IMR-90 (cell line): ENCODE measurements at regions not wholly inside any gene's neighbourhood (a gene's known extent, or its start where the extent isn't known, plus 50 kb on each side); places are given as distances from the start of the nearest gene placed in this dataset.

Source experiments
- ATAC-seq: fragments of 200-7000 bp; cut with Tn5 transposase; 2 replicates; pipeline ENCODE4 v1.9.1; 2020; ENCODE audit warnings: low read depth, mild to moderate bottlenecking, moderate library complexity
- BruUV-seq: library from RNA; stranded (reverse); fragments of 400-500 nt; replicated peaks from 2 replicates; lab custom pipeline; 2021; lab: Mats Ljungman, UMichigan
- CTCF ChIA-PET: fragments of 300-600 bp; formaldehyde crosslinking; extraction: SDS; loops from one replicate; lab custom pipeline; 2021; ENCODE audit warnings: antibody characterized with exemption; lab: Yijun Ruan, JAX
- POLR2A ChIA-PET: fragments of 300-600 bp; sonication (Branson Sonifier 250); formaldehyde crosslinking; loops from one replicate; lab custom pipeline; 2022; ENCODE audit warnings: antibody characterized with exemption; ENCODE audit not compliant: unreplicated experiment; lab: Charles Lee
- DNase-seq: peaks from one replicate; pipeline ENCODE4 v3.0.0; 2013
- H2AFZ ChIP-seq: replicated peaks from 2 replicates; pipeline ENCODE3; 2013; ENCODE audit warnings: low read length, mild to moderate bottlenecking; ENCODE audit not compliant: poor library complexity
- H2AK5ac ChIP-seq: 2 replicates; pipeline ENCODE4 v1.6.1; 2013; ENCODE audit warnings: low read depth, low read length, inconsistent platforms
- H2AK9ac ChIP-seq: replicated peaks from 2 replicates; pipeline ENCODE3; 2013; ENCODE audit warnings: mild to moderate bottlenecking, low read depth, low read length, moderate library complexity; ENCODE audit not compliant: poor library complexity
- H2BK120ac ChIP-seq: 2 replicates; pipeline ENCODE4 v1.6.1; 2013; ENCODE audit warnings: low read depth, low read length, inconsistent platforms
- H2BK15ac ChIP-seq: 3 replicates; pipeline ENCODE4 v1.6.1; 2013; ENCODE audit warnings: low read depth, low read length, inconsistent platforms
- H2BK20ac ChIP-seq: 2 replicates; pipeline ENCODE4 v1.6.1; 2013; ENCODE audit warnings: low read depth, mild to moderate bottlenecking, inconsistent platforms, low read length, moderate library complexity
- H2BK5ac ChIP-seq: 2 replicates; pipeline ENCODE4 v1.6.1; 2013; ENCODE audit warnings: mild to moderate bottlenecking, low read depth, low read length, inconsistent platforms; ENCODE audit not compliant: poor library complexity, severe bottlenecking
- H3K14ac ChIP-seq: replicated peaks from 2 replicates; pipeline ENCODE4 v1.6.1; 2013; ENCODE audit warnings: low read depth, low read length, inconsistent platforms
- H3K18ac ChIP-seq: 2 replicates; pipeline ENCODE4 v1.6.1; 2013; ENCODE audit warnings: low read depth, low read length, control low read depth
- H3K23ac ChIP-seq: 2 replicates; pipeline ENCODE4 v1.6.1; 2013; ENCODE audit warnings: low read depth, low read length, inconsistent platforms
- H3K27ac ChIP-seq: 2 replicates; pipeline ENCODE4 v1.5.1; 2013; ENCODE audit warnings: mild to moderate bottlenecking, control low read depth, low read length; ENCODE audit not compliant: insufficient read depth
- H3K27me3 ChIP-seq: 2 replicates; pipeline ENCODE4 v1.6.1; 2013; ENCODE audit warnings: low read length; ENCODE audit not compliant: control insufficient read depth, insufficient read depth
- H3K36me3 ChIP-seq: 2 replicates; pipeline ENCODE4 v1.6.1; 2013; ENCODE audit warnings: low read length, mixed read lengths; ENCODE audit not compliant: control insufficient read depth, insufficient read depth
- H3K4ac ChIP-seq: 2 replicates; pipeline ENCODE4 v1.6.1; 2013; ENCODE audit warnings: low read depth, low read length, inconsistent platforms
- H3K4me1 ChIP-seq: 2 replicates; pipeline ENCODE4 v1.6.1; 2013; ENCODE audit warnings: low read length, mixed read lengths; ENCODE audit not compliant: control insufficient read depth, insufficient read depth
- H3K4me2 ChIP-seq: 2 replicates; pipeline ENCODE4 v1.6.1; 2013; ENCODE audit warnings: low read depth, mild to moderate bottlenecking, control low read depth, low read length, moderate library complexity
- H3K4me3 ChIP-seq: 2 replicates; pipeline ENCODE4 v1.5.1; 2013; ENCODE audit warnings: low read depth, mild to moderate bottlenecking, control low read depth, low read length, moderate library complexity; ENCODE audit not compliant: insufficient read depth
- H3K56ac ChIP-seq: 2 replicates; pipeline ENCODE4 v1.6.1; 2013; ENCODE audit warnings: low read length, inconsistent platforms; ENCODE audit not compliant: insufficient read depth; ENCODE audit errors: extremely low read depth
- H3K79me1 ChIP-seq, 2 experiments: 2 replicates each; pipeline ENCODE4 v1.6.1; 2013; ENCODE audit warnings: low read length in 2 of 2, inconsistent platforms in 1 of 2, low read depth in 1 of 2
- H3K9ac ChIP-seq: 2 replicates; pipeline ENCODE4 v1.6.1; 2013; ENCODE audit warnings: low read depth, low read length, control low read depth
- H3K9me1 ChIP-seq: 2 replicates; pipeline ENCODE4 v1.6.1; 2013; ENCODE audit warnings: low read length, inconsistent platforms; ENCODE audit not compliant: insufficient read depth
- H3K9me3 ChIP-seq: 2 replicates; pipeline ENCODE4 v1.6.1; 2013; ENCODE audit warnings: low read length; ENCODE audit not compliant: control insufficient read depth, insufficient read depth
- H4K20me1 ChIP-seq: 2 replicates; pipeline ENCODE4 v1.6.1; 2013; ENCODE audit warnings: low read length, inconsistent platforms; ENCODE audit not compliant: insufficient read depth
- H4K5ac ChIP-seq: 2 replicates; pipeline ENCODE4 v1.6.1; 2013; ENCODE audit warnings: mild to moderate bottlenecking, low read depth, low read length, control low read depth
- H4K8ac ChIP-seq, 2 experiments: 2 replicates each; pipeline ENCODE4 v1.6.1; 2013; ENCODE audit warnings: low read depth in 2 of 2, low read length in 2 of 2, control low read depth in 1 of 2, inconsistent platforms in 1 of 2
- H4K91ac ChIP-seq: 2 replicates; pipeline ENCODE4 v1.6.1; 2013; ENCODE audit warnings: low read depth, low read length, inconsistent platforms; ENCODE audit not compliant: insufficient read depth
- MAFK ChIP-seq: IDR thresholded peaks from 2 replicates; pipeline ENCODE4 v1.6.1; 2012; ENCODE audit warnings: low read depth, low read length, improper control_type of control experiment
- WGBS, 2 experiments: methylation state at CpG; one replicate each; pipeline versions ENCODE4 v1.1.5 to v1.1.7; 2013; ENCODE audit warnings: missing lambda C conversion rate in 2 of 2; ENCODE audit not compliant: insufficient read length in 1 of 2; ENCODE audit errors: extremely low coverage in 2 of 2; 5-methylcytosine and 5-hydroxymethylcytosine counted together
- dilution Hi-C: fragments of 300-500 bp; cut with HindIII; formaldehyde crosslinking; loops from one replicate; pipeline ENCODE4 v1.14.3; 2018; ENCODE audit warnings: low sequenced_read_pairs; ENCODE audit not compliant: unreplicated experiment
- in situ Hi-C: fragments of 300-500 bp; cut with MboI; formaldehyde crosslinking; loops from 3 replicates; pipeline ENCODE4 v1.14.3; 2019; ENCODE audit warnings: low sequenced_read_pairs, inconsistent platforms, mixed read lengths
- intact Hi-C: fragments of 100-400 bp; cut with micrococcal nuclease; formaldehyde crosslinking; loops from 2 replicates; pipeline ENCODE4 v1.10.0; 2022
- TF ChIP-seq, protein P1 (sequence below): fragments of 150-350 bp; IDR thresholded peaks from 2 replicates; pipeline ENCODE4 v1.6.1; 2016; ENCODE audit warnings: low read depth, mild to moderate bottlenecking, low read length, moderate library complexity, borderline replicate concordance

DNA sequence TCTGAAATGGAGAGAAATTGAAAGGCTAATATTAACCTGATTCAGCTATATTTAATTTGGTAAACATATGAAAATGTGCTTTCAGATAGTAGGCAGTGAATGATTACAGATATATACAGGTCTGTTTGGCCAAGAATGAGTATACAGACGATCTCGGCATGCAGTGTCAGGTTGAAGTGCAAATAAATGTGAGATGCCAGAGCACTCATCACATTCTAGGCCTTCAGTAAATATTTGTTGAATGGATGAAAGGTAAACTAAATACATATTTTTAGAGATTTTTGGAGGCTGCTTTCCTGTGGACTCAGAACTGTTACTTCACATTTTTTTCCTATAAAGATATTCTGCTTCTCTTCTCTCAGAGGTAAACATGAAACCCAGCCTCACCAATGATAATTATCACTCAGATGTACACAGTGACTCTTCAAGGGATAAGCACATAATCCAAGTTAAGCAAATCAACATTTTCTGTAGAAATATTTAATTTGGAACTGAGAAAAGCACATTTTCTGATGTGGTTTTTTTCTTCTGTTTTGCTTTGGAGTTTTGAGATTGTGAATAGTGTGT is 702.9 kb downstream of the BRINP3 start:
- in situ Hi-C loops, result no loop called here
- BruUV-seq, result no TSS peak
- Histone ChIP-seq H3K4ac (no peak overlapping the region), H4K5ac (no peak overlapping the region), H2AK5ac (no peak overlapping the region), H3K9me3 (no peaks in the 10 kb centered on the region), H3K4me2 (peak overlapping the region; percentile 80; the same call in 1 of the 2 replicates), H3K4me1 (peaks cover 2% of the 10 kb centered on the region; the same call in 1 of the 2 replicates), H2AFZ (no peak overlapping the region), H2BK15ac (no peak overlapping the region), H3K23ac (no peak overlapping the region), H3K27me3 (no peaks in the 10 kb centered on the region), H3K27ac (no peak overlapping the region), H3K79me1 (no peaks in the 10 kb centered on the region), H4K91ac (no peak overlapping the region), H3K14ac (no peak overlapping the region), H3K9me1 (no peaks in the 10 kb centered on the region), H3K9ac (no peak overlapping the region), H3K56ac (no peak overlapping the region), H3K4me3 (no peak overlapping the region), H2BK5ac (peak overlapping the region; percentile 90), H4K8ac (0 out of 4 replicates have a peak overlapping the region, but pooled peaks of 1 of the 2 experiments have one; percentile 42), H2BK20ac (peak overlapping the region; percentile 50; the same call in 1 of the 2 replicates), H2BK120ac (peak overlapping the region; percentile 44), H2AK9ac (no peak overlapping the region), H3K18ac (peak overlapping the region; percentile 73; the same call in 1 of the 2 replicates), H4K20me1 (no peaks in the 10 kb centered on the region), H3K36me3 (no peaks in the 10 kb centered on the region)
- no CpG with 5 or more reads among the region's 2 CpGs for WGBS, 2 experiments
- TF ChIP-seq, protein P1, sequence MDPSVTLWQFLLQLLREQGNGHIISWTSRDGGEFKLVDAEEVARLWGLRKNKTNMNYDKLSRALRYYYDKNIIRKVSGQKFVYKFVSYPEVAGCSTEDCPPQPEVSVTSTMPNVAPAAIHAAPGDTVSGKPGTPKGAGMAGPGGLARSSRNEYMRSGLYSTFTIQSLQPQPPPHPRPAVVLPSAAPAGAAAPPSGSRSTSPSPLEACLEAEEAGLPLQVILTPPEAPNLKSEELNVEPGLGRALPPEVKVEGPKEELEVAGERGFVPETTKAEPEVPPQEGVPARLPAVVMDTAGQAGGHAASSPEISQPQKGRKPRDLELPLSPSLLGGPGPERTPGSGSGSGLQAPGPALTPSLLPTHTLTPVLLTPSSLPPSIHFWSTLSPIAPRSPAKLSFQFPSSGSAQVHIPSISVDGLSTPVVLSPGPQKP, result no peak
- TF ChIP-seq MAFK, result peak; percentile 27; the same call in 1 of the 2 replicates
- POLR2A ChIA-PET, result no interaction called here
- ATAC-seq (peak; percentile 59), DNase-seq (no peak)
- intact Hi-C loops, result loop anchor here (10.0 kb wide), 1 partner anchor 390 kb away; no protein-coding TSS in a partner anchor
- dilution Hi-C loops, result no loop called here
- CTCF ChIA-PET, result no interaction called here
